DND-41 (cell line): ENCODE measurements at regions not wholly inside any gene's neighbourhood (a gene's known extent, or its start where the extent isn't known, plus 50 kb on each side); places are given as distances from the start of the nearest gene placed in this dataset.

Experiments used
- ATAC-seq: fragments of 200-7000 bp; cut with Tn5 transposase; 3 replicates; pipeline ENCODE4 v1.9.1; 2021; ENCODE audit warnings: low read depth; ENCODE audit not compliant: insufficient read depth
- DNase-seq: peaks from one replicate; pipeline ENCODE4 v3.0.0-alpha.2; 2020
- H2AFZ ChIP-seq: 2 replicates; pipeline ENCODE4 v1.6.0; 2012; ENCODE audit warnings: low read depth, low read length
- H3K27ac ChIP-seq: 2 replicates; pipeline ENCODE4 v1.5.1; 2012; ENCODE audit warnings: low read length, inconsistent platforms
- H3K27me3 ChIP-seq: fragments of 200-600 bp; sonication (generic); 2 replicates; pipeline ENCODE4 v1.6.0; 2012; ENCODE audit warnings: low read length, mild to moderate bottlenecking, inconsistent platforms; ENCODE audit not compliant: insufficient read depth, poor library complexity
- H3K36me3 ChIP-seq: 2 replicates; pipeline ENCODE4 v1.5.1; 2012; ENCODE audit warnings: low read length, inconsistent platforms; ENCODE audit not compliant: insufficient read depth
- H3K4me1 ChIP-seq: 2 replicates; pipeline ENCODE4 v1.5.1; 2012; ENCODE audit warnings: mild to moderate bottlenecking, low read length; ENCODE audit not compliant: insufficient read depth
- H3K4me2 ChIP-seq: 2 replicates; pipeline ENCODE4 v1.6.0; 2012; ENCODE audit warnings: mild to moderate bottlenecking, moderate library complexity, low read length, inconsistent platforms; ENCODE audit not compliant: insufficient read depth
- H3K4me3 ChIP-seq, 2 experiments: fragments of 200-600 bp in 1 of 2; shearing (Covaris generic) in 1 of 2; 2 replicates each; pipeline ENCODE4 v1.5.1; 2012 to 2016; ENCODE audit warnings: inconsistent platforms in 2 of 2, low read length in 2 of 2, mild to moderate bottlenecking in 2 of 2, low read depth in 1 of 2, moderate library complexity in 1 of 2
- H3K79me2 ChIP-seq: 2 replicates; pipeline ENCODE4 v1.6.0; 2012; ENCODE audit warnings: low read length, inconsistent platforms; ENCODE audit not compliant: insufficient read depth
- H3K9ac ChIP-seq: 2 replicates; pipeline ENCODE4 v1.6.0; 2012; ENCODE audit warnings: low read depth, mild to moderate bottlenecking, inconsistent platforms, low read length, moderate library complexity
- H3K9me3 ChIP-seq: 2 replicates; pipeline ENCODE4 v1.5.1; 2012; ENCODE audit warnings: low read length, moderate library complexity, mild to moderate bottlenecking, inconsistent platforms; ENCODE audit not compliant: insufficient read depth, severe bottlenecking
- H4K20me1 ChIP-seq: 2 replicates; pipeline ENCODE4 v1.6.0; 2012; ENCODE audit warnings: low read length; ENCODE audit not compliant: insufficient read depth
- CTCF ChIP-seq: IDR thresholded peaks from 2 replicates; pipeline ENCODE4 v1.5.1; 2012; ENCODE audit warnings: borderline replicate concordance, low read length, moderate library complexity, mild to moderate bottlenecking; ENCODE audit not compliant: poor library complexity, severe bottlenecking; ENCODE audit errors: extremely low read depth
- EZH2 ChIP-seq: IDR thresholded peaks from 3 replicates; pipeline ENCODE4 v1.6.1; 2012; ENCODE audit warnings: borderline replicate concordance, low read depth, mild to moderate bottlenecking, moderate library complexity, low read length, inconsistent platforms; ENCODE audit not compliant: severe bottlenecking

DNA sequence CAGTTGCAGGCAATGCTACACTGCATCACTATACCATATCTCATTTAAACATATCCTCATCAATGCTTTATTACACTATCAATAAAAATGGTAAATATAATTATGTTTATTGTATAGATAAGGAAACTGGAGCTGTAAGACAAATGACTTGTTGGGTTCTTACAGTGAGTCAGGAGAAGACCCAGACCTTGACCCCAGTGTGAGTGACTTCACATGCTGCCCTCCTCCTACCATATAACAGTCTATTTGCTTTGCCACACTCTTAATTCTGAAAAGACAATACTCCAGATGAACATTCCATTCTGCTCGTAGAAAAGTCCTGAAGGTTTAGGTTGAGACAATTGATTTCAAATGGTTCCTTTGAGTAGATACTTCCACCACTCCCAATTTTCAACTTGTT, 550.5 kb downstream of the PLPP3 start:
- no peaks in the 10 kb centered on the region for H3K79me2 ChIP-seq
- no peaks in the 10 kb centered on the region for H3K9me3 ChIP-seq
- no peak overlapping the region for H3K4me3 ChIP-seq
- H3K36me3 ChIP-seq, result no peaks in the 10 kb centered on the region
- DNase-seq (no peak), ATAC-seq (no peak)
- no peak overlapping the region for H2AFZ ChIP-seq
- H3K27ac ChIP-seq, result no peak overlapping the region
- H3K4me1 ChIP-seq, result no peaks in the 10 kb centered on the region
- no peaks in the 10 kb centered on the region for H3K27me3 ChIP-seq
- no peak overlapping the region for H3K9ac ChIP-seq
- H4K20me1 ChIP-seq, result no peaks in the 10 kb centered on the region
- TF ChIP-seq CTCF, result no peak
- H3K4me2 ChIP-seq, result no peak overlapping the region

GRCh38 chr1:56028244-56028643, 551.1 kb downstream of the PLPP3 start:
- Histone ChIP-seq H4K20me1 (no peaks in the 10 kb centered on the region), H3K36me3 (no peaks in the 10 kb centered on the region), H3K27me3 (no peaks in the 10 kb centered on the region), H3K9ac (no peak overlapping the region), H3K4me1 (no peaks in the 10 kb centered on the region), H3K27ac (no peak overlapping the region), H3K4me2 (no peak overlapping the region), H2AFZ (no peak overlapping the region), H3K79me2 (no peaks in the 10 kb centered on the region), H3K9me3 (no peaks in the 10 kb centered on the region), H3K4me3 (no peak overlapping the region)
- TF ChIP-seq CTCF (no peak), EZH2 (no peak)
- ATAC-seq (no peak), DNase-seq (no peak)

DNA sequence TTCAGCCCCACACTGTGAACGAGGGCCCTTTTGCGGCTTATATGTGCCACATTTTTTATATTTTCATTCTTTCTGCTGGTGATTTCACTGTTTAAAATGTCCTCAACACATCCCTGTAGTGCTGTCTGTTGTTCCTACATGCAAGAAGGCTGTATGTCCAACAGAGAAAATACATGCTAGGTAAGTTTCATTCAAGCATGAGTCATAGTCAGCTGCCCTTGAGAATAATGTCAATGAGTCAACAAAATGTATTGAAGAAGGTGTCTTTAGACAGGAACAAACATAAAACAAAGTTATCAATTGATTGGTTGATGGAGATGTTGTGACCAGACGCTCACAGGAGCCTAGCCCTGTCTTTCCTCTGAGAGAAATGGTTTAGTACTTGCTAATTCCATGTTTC, 553.4 kb downstream of the PLPP3 start:
- Histone ChIP-seq H4K20me1 (no peaks in the 10 kb centered on the region), H2AFZ (no peak overlapping the region), H3K36me3 (no peaks in the 10 kb centered on the region), H3K27ac (no peak overlapping the region), H3K4me1 (no peaks in the 10 kb centered on the region), H3K9ac (no peak overlapping the region), H3K79me2 (no peaks in the 10 kb centered on the region), H3K27me3 (no peaks in the 10 kb centered on the region), H3K4me2 (no peak overlapping the region), H3K4me3 (no peak overlapping the region), H3K9me3 (no peaks in the 10 kb centered on the region)
- TF ChIP-seq CTCF, result no peak
- TF ChIP-seq EZH2, result no peak
- DNase-seq (no peak), ATAC-seq (no peak)

DNA sequence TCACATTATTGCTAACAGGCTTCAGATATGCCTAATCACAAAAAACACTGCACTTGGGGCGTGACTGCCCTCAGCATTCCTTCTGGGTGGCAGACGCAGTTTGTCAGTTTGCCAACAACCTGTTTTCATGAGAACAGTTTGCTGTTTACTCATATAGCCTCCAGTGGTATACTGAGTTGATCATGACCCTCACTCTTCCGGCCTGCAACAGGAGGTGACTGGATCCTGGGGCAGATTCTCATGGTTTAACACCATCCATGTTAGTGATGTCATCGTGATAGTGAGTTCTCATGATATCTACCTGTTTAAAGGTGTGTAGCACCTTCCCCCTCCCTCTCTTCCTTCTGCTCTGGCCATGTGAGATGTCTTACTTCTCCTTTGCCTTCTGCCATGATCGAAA, 555.2 kb downstream of the PLPP3 start:
- Histone ChIP-seq H4K20me1 (no peaks in the 10 kb centered on the region), H3K27ac (no peak overlapping the region), H3K4me2 (no peak overlapping the region), H3K9ac (no peak overlapping the region), H2AFZ (no peak overlapping the region), H3K36me3 (no peaks in the 10 kb centered on the region), H3K9me3 (no peaks in the 10 kb centered on the region), H3K4me1 (no peaks in the 10 kb centered on the region), H3K27me3 (no peaks in the 10 kb centered on the region), H3K79me2 (no peaks in the 10 kb centered on the region), H3K4me3 (no peak overlapping the region)
- DNase-seq, result no peak
- no peak for ATAC-seq
- TF ChIP-seq EZH2, result no peak
- TF ChIP-seq CTCF, result no peak
